ENCODE measurements at regions not wholly inside any gene's neighbourhood (a gene's known extent, or its start where the extent isn't known, plus 50 kb on each side); places are given as distances from the start of the nearest gene placed in this dataset.

- DNase-seq (ENCODE audit: low read depth in 3 of 3, low spot score in 2 of 3), result no peak
Observed at GRCh38 chr21:39057121-39057520, 126.1 kb downstream of the PSMG1 start.

DNA sequence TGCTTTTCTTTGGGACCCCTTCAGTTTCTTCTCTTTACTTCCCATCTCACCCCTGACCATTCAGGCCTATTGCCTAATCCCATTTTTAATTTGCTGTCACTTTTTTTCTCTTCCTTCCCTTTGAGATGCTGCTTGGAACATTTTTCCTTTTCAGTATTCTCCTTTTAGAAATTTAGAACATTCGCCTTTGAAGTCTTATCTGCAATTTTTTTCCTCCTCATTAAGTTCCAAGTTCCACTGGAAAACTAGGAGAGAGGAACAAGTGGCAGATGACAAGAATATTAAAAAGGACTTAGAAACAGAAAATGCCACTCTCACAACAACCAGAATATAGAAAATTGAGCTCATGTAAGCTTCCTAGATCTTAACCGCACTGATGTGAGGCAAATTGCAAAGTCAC lies 126.6 kb downstream of the PSMG1 start:
- DNase-seq (ENCODE audit: low read depth in 3 of 3, low spot score in 2 of 3), result no peak

DNA sequence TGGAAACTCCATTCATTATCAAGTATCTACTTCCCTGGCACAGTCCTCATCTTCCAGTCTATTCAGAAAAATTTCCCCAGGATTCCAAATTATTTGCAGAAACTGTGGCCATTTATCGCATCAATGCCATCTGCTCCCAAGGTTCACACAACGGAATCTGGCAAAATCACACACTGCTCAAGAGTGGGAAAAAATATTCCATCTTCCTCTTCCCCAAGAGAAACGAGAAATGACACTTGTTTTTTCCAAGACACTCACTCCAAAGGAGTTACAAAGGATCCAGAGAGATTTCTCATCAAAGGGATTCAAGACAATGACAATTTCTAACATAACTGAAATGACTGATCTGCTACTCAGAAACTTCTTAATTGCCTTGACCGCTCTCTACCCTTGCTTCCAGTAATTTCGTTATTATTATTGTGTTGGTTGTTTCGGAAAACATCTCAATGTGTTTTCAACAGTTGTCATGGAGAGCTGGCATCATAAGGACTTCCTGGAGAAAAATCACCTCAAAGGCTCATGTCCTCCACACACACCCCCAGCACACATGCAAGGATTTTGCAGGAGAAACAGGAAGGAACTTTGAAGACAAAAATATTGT lies 128.0 kb downstream of the PSMG1 start:
- DNase-seq (ENCODE audit: low read depth in 3 of 3, low spot score in 2 of 3), result no peak

DNA sequence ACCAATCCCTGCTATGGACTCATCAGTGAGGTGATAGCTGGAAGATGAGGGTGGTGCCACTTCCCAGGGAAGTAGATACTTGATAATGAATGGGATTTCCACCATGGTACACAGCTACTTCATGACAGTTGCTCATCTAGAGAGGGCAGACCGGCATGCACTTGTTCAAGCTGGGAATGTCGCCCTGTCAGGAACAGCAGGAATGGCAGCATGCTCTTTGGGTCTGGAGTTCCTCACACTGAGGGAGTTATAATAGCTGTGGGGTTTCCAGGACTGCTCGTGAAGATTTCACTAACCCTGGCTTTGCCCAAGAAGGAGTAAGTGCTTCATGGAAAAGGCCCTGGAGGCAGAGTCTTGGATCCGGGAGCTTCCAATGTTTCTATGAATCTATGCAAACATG lies 129.2 kb downstream of the PSMG1 start:
- no peak for DNase-seq (ENCODE audit: low read depth in 3 of 3, low spot score in 2 of 3)

- DNase-seq (ENCODE audit: low read depth in 3 of 3, low spot score in 2 of 3), result no peak
Observed at GRCh38 chr21:39053126-39053525, 130.1 kb downstream of the PSMG1 start.

GRCh38 chr21:39052718-39053117 lies 130.5 kb downstream of the PSMG1 start:
- no peak for DNase-seq (ENCODE audit: low read depth in 3 of 3, low spot score in 2 of 3)

DNA sequence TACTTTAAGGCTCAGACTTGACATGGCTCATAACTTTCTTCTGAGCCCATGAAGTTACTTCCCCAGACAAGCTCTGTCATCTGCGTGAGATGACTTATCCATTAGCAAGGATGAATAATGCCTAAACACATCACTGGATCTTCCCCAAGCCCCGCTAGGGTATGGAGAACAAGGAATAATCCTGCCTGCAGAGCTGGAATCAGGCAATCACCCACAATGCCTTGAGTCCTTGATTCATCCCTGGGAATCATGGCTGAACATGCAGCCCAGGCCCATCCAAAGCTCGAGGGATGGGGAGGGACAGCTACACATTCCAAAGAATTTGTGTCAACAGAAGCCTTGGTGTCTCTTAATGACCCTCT lies 131.7 kb downstream of the PSMG1 start:
- DNase-seq (ENCODE audit: low read depth in 3 of 3, low spot score in 2 of 3), result no peak

DNA sequence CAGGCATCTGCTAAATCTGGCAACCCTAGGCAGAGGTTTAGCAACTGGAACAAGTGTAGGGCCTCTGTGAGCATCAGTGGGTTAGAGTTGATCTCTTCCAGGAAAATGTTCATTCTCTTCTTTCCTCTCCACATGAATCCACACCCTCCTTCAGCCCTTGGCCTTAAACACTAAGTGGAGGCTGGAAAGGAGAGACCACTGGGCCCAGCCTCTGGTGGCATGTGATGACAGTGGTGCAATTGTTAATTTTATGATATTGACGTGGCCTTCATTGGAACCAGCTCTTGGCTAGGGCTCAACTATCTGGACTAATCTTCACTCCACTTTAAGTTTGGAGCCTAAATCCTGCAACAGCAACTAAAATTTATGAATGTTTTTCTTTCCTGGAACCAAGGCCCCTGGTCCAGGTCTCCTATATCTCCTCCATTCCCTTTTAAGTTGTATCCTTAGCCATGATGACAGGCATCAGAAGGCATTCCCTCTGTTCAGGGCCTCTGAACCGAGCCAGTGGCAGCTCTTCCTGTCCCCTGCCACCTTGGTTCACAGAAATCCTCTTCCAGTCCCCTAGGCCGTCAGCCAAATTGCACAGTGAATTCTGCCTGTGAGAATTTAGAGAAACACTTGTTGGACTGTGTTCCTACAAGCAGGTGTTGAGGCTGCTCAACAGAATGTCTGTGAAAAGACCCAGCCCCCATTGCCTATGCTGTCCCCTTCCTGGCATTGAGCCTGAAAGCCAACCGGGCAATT lies 132.2 kb downstream of the PSMG1 start:
- no peak for DNase-seq (ENCODE audit: low read depth in 3 of 3, low spot score in 2 of 3)

DNA sequence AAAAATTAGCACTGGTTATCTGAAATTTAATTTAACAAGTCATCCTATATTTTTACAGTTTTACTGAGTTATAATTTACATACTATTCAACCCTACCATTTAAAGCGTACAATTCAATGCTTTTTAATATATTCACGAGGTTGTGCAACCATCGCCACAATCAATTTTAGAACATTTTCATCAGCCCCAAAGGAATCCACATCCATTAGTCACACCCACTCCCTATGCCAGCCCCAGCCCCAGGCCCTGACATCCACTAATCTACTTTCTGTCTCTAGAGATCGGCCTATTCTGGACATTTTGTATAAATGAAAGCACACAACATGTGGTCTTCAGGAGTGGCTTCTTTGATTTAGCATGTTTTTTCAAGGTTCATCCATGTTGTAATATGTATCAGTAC lies 134.7 kb downstream of the PSMG1 start:
- DNase-seq (ENCODE audit: low read depth in 3 of 3, low spot score in 2 of 3), result no peak

GRCh38 chr21:39048064-39048463 lies 135.2 kb downstream of the PSMG1 start:
- no peak for DNase-seq (ENCODE audit: low read depth in 3 of 3, low spot score in 2 of 3)

- DNase-seq (ENCODE audit: low read depth in 3 of 3, low spot score in 2 of 3), result no peak
Observed at GRCh38 chr21:39047046-39047445, 136.2 kb downstream of the PSMG1 start.

GRCh38 chr21:39046236-39046916 lies 136.9 kb downstream of the PSMG1 start:
- DNase-seq (ENCODE audit: low read depth in 3 of 3, low spot score in 2 of 3), result no peak

GRCh38 chr21:39041816-39042215 lies 141.4 kb downstream of the PSMG1 start:
- no peak for DNase-seq (ENCODE audit: low read depth in 3 of 3, low spot score in 2 of 3)

DNA sequence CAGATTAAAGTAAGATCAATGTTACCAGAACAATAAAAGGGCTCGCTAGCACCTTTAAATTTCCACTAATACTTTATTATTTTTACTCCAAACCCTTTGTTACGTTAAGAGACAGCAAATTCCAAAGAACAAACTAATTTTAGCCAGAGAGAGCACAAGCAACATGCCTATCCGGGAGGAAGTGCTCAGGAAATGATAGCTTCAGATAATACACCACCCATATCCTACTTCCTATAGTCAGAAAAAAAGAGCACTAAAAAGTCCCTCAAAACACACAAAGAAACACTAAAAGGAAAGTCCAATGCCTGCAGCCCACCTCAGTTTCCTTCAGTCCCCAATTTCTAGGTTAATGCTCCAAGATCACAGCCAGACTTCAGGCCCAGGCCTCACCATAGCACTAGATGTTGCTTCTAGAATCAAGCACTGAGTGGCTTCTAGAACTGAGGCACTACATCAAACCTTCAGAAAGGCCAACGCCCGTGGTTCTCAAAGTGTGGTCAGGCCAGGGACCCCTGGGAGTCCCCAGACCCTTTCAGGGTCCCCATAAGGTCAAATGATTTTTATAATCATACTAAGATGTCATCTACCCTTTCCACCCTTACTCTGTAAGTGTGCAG lies 142.6 kb downstream of the PSMG1 start:
- DNase-seq (ENCODE audit: low read depth in 3 of 3, low spot score in 2 of 3), result no peak

- DNase-seq (ENCODE audit: low read depth in 3 of 3, low spot score in 2 of 3), result no peak
Observed at GRCh38 chr21:39037807-39038405, 145.3 kb downstream of the PSMG1 start.

DNA sequence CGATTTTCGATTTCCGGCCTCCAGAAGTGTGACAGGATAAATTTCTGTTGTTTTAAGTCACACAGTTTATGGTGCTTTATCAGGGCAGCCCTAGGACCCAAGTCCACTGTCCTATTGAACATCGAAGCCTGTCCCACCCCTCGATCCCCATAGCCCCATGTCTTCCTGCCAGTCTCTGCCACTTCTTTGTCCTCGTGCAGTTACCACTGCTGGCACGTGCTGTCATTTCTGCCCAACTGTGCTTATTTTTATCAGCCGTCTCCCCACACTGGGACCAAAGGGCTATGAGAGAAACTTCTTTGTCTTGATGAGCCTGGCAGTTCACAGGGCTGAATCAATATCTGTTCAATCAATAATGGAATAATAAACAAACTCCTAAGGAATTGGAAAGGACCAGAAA lies 146.7 kb downstream of the PSMG1 start:
- DNase-seq (ENCODE audit: low read depth in 3 of 3, low spot score in 2 of 3), result no peak

DNA sequence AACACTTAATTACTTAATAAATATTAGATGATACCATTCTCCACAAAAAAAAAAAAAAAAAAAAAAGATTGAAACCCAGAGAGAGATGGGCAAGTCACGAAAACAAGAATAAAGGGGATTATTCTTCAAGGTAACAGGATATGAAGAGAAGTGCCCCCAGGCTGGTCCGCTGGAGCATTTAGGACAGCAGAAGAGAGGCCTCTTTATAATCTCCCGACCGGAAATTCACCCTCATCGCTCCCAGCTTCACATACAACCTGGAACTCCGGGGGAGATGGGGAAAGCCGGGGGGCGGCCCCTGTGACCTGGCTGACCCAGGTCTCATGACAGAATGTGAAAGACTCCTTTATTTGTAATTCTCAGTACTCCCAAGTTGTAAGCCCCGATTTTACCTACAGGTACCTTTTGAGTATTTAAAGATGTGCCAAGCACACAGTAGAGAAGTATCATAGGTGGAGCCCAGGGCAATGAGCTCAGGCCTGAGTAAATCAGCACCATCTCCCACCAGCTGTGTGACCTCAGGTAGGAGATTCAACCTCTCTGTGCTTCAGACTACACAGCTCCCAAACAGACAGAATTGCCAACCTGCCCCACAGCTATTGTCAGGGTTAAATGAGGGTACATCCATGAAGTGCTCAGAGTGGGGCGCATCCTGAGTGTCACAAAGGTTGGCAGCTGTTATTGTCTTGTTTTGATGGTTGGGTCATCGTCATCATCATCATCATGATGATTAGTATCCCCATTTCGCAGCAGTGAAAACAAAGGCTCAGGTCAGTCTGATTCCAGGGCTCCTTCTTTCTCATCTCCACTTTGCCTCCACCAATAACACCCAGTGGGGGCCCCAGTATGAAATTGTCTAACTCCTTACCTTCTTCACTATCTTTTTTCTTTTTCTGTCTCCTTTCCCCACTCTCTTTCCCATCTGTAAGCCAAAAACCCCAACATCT lies 148.4 kb downstream of the PSMG1 start:
- no peak for DNase-seq (ENCODE audit: low read depth in 3 of 3, low spot score in 2 of 3)

- no peak for DNase-seq (ENCODE audit: low read depth in 3 of 3, low spot score in 2 of 3)
Observed at GRCh38 chr21:39033878-39034589, 149.2 kb downstream of the PSMG1 start.
